Stimulated activated CD4-positive, alpha-beta T cell treated with anti-CD3 and anti-CD28 coated beads, TNF-alpha, amount 100 ng/mL, for 48 hours (primary cell): ENCODE measurements at regions not wholly inside any gene's neighbourhood (a gene's known extent, or its start where the extent isn't known, plus 50 kb on each side); places are given as distances from the start of the nearest gene placed in this dataset.
"Not testable (repeated sequence)": the region's sequence is repeated elsewhere in the genome, so short reads cannot be mapped to it uniquely, and the experiment has no call there.

ENCODE experiments used
- DNase-seq, 3 donors: peaks; one replicate each; pipeline ENCODE4 v3.0.0-alpha.2; 2020; ENCODE audit warnings: low read depth in 3 of 3

GRCh38 chr6:86476311-86476710, 461.0 kb upstream of the HTR1E start:
- DNase-seq, result no peak

GRCh38 chr6:86474081-86474480, 463.2 kb upstream of the HTR1E start:
- DNase-seq, result no peak

- no peak for DNase-seq
Observed at GRCh38 chr6:86471791-86472190, 465.5 kb upstream of the HTR1E start.

- no peak for DNase-seq
Observed at GRCh38 chr6:86459978-86460377, 477.4 kb upstream of the HTR1E start.

- DNase-seq, result no peak
Observed at GRCh38 chr6:86456821-86457220, 480.5 kb upstream of the HTR1E start.

- no peak for DNase-seq
Observed at GRCh38 chr6:86453232-86453631, 484.1 kb upstream of the HTR1E start.

GRCh38 chr6:86448398-86448797, 488.9 kb upstream of the HTR1E start:
- no peak for DNase-seq

- DNase-seq, result no peak
Observed at GRCh38 chr6:86440608-86441007, 496.7 kb upstream of the HTR1E start.

- no peak for DNase-seq
Observed at GRCh38 chr6:86423571-86423970, 513.8 kb upstream of the HTR1E start.

- no peak for DNase-seq
Observed at GRCh38 chr6:86412057-86412456, 525.3 kb upstream of the HTR1E start.

- no peak for DNase-seq
Observed at GRCh38 chr6:86407128-86407527, 530.2 kb upstream of the HTR1E start.

GRCh38 chr6:86392850-86393249, 544.5 kb upstream of the HTR1E start:
- not testable (repeated sequence) for DNase-seq

- DNase-seq, result no peak
Observed at GRCh38 chr6:86380571-86381125, 556.7 kb upstream of the HTR1E start.

- DNase-seq, result no peak
Observed at GRCh38 chr6:86357877-86358276, 579.5 kb upstream of the HTR1E start.

GRCh38 chr6:86355271-86355670, 582.1 kb upstream of the HTR1E start:
- DNase-seq, result no peak

GRCh38 chr6:86331919-86332318, 605.4 kb upstream of the HTR1E start:
- DNase-seq, result no peak

- no peak for DNase-seq
Observed at GRCh38 chr6:86331265-86331840, 606.0 kb upstream of the HTR1E start.

GRCh38 chr6:86306210-86306609, 631.1 kb upstream of the HTR1E start:
- DNase-seq, result no peak

GRCh38 chr6:86285876-86286275, 643.2 kb upstream of the SYNCRIP start:
- no peak for DNase-seq

- DNase-seq, result not testable (repeated sequence)
Observed at GRCh38 chr6:86284809-86285480, 642.3 kb upstream of the SYNCRIP start.

- DNase-seq, result not testable (repeated sequence)
Observed at GRCh38 chr6:86283596-86283995, 640.9 kb upstream of the SYNCRIP start.

GRCh38 chr6:86276056-86276455, 633.4 kb upstream of the SYNCRIP start:
- DNase-seq, result no peak

- no peak for DNase-seq
Observed at GRCh38 chr6:86273936-86274335, 631.2 kb upstream of the SYNCRIP start.
